ENCODE measurements at regions not wholly inside any gene's neighbourhood (a gene's known extent, or its start where the extent isn't known, plus 50 kb on each side); places are given as distances from the start of the nearest gene placed in this dataset.

DNA sequence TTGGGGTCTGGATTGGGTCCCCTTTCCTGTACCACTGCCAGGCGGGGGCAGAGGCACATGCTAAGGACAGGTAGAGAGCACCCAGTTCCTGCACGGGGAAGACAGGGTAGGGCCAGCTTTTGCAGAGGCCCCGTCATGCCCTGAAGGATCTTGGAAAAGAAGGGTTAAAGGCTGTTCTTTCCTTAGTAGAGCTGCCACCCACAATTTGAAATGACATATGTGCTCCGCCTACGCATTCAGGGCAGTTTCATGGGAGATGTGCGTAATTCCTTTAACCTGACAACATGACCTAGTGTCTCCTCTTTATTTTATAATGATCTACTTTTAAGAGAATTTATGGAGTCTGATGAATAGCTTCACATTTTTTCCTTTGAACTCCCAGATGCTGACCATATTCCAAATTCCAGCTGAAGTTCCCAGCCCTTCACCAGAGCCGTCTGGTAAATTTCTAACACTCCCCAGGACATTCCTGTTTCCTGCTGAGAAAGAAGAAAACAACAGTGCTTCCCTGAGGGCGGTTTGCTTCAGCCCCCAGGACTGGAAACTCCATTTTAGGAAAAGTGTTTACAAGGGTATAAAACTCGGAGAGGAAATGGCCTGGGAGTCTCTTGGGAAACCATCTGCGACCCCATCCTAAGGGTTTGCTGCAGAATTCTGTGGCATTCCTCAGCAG is 58.9 kb upstream of the PLEKHG3 start:
- Histone ChIP-seq H3K4me1 (replicated peaks) (no peaks in the 10 kb centered on the region), H3K36me3 (no peaks in the 10 kb centered on the region), H3K27me3 (replicated peaks; ENCODE audit: insufficient read depth) (no peaks in the 10 kb centered on the region), H3K27ac (no peak overlapping the region), H3K9me3 (no peaks in the 10 kb centered on the region), H3K4me3 (no peak overlapping the region)
- 42% methylated on average over 10 of the region's 10 CpGs for WGBS
- intact Hi-C loops (cut with DNase I) = no loop called here
- no peak for DNase-seq (ENCODE audit: low spot score)
- TF ChIP-seq, protein P1, sequence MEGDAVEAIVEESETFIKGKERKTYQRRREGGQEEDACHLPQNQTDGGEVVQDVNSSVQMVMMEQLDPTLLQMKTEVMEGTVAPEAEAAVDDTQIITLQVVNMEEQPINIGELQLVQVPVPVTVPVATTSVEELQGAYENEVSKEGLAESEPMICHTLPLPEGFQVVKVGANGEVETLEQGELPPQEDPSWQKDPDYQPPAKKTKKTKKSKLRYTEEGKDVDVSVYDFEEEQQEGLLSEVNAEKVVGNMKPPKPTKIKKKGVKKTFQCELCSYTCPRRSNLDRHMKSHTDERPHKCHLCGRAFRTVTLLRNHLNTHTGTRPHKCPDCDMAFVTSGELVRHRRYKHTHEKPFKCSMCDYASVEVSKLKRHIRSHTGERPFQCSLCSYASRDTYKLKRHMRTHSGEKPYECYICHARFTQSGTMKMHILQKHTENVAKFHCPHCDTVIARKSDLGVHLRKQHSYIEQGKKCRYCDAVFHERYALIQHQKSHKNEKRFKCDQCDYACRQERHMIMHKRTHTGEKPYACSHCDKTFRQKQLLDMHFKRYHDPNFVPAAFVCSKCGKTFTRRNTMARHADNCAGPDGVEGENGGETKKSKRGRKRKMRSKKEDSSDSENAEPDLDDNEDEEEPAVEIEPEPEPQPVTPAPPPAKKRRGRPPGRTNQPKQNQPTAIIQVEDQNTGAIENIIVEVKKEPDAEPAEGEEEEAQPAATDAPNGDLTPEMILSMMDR (IDR thresholded peaks at IDR 0.05) = no peak
- TF ChIP-seq POLR2A (IDR thresholded peaks at IDR 0.05) (no peak), POLR2AphosphoS5 (IDR thresholded peaks at IDR 0.05) (no peak)

DNA sequence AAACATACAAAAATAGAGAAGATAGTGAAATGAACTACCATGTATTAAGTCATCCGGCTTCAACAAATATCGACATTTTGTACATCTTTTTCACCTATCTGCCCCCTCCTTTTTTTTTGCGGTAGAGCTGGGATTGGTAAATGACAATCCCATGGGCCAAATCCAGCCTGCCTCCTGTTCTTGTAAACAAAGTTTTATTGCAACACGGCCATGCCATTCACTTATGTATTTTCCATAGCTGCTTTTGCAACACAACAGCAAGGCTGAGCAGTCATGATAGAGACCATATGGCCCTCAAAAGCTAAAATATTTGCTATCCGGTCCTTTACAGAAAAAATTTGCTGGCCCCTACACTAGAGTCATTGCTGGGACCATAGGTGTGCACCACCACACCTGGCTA is 58.1 kb upstream of the PLEKHG3 start:
- intact Hi-C loops (cut with DNase I) = no loop called here
- H3K27me3 ChIP-seq (replicated peaks; ENCODE audit: insufficient read depth) = no peaks in the 10 kb centered on the region
- DNase-seq (ENCODE audit: low spot score) = no peak
- no peaks in the 10 kb centered on the region for H3K9me3 ChIP-seq
- WGBS = 66% methylated on average over 5 of the region's 5 CpGs
- H3K27ac ChIP-seq = no peak overlapping the region
- no peaks in the 10 kb centered on the region for H3K4me1 ChIP-seq (replicated peaks)
- TF ChIP-seq, protein P1 (IDR thresholded peaks at IDR 0.05) = no peak
- no peak for TF ChIP-seq POLR2AphosphoS5 (IDR thresholded peaks at IDR 0.05)
- no peak for TF ChIP-seq POLR2A (IDR thresholded peaks at IDR 0.05)
- no peaks in the 10 kb centered on the region for H3K36me3 ChIP-seq
- no peak overlapping the region for H3K4me3 ChIP-seq

DNA sequence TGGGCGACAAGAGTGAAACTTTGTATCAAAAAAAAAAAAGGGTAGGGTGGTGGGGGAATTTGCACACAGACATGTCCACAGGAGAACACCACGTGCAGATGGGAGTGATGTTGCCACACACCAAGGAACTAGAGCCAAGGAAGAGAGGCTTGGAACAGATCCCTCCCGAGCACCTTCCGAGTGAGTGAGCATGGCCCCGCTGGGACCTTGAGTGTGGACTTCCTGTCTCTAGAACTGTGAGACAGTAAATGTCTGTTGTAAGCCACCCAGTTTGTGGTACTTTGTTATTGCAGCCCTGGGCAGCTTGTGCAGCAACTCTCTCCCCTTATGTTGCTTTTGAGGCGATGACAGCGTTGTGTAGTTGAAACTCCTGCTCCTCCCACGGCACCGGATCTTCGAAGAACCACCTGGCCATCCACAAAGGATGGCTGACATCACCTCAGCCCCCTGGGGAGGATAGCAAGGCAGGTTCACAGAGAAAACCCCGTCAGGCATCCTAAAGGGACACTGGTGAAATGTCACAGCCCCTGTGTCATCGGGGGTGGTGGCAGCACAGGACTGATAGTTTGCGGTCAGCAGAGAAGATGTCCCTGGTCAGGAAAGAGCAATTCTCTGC is 54.7 kb upstream of the PLEKHG3 start:
- Histone ChIP-seq H3K27me3 (replicated peaks; ENCODE audit: insufficient read depth) (no peaks in the 10 kb centered on the region), H3K27ac (no peak overlapping the region), H3K4me1 (replicated peaks) (no peaks in the 10 kb centered on the region), H3K36me3 (no peaks in the 10 kb centered on the region), H3K9me3 (no peaks in the 10 kb centered on the region), H3K4me3 (no peak overlapping the region)
- intact Hi-C loops (cut with DNase I) = no loop called here
- TF ChIP-seq POLR2A (IDR thresholded peaks at IDR 0.05) (no peak), POLR2AphosphoS5 (IDR thresholded peaks at IDR 0.05) (no peak)
- TF ChIP-seq, protein P1 (IDR thresholded peaks at IDR 0.05) = no peak
- DNase-seq (ENCODE audit: low spot score) = no peak
- WGBS = 63% methylated on average over 13 of the region's 13 CpGs

DNA sequence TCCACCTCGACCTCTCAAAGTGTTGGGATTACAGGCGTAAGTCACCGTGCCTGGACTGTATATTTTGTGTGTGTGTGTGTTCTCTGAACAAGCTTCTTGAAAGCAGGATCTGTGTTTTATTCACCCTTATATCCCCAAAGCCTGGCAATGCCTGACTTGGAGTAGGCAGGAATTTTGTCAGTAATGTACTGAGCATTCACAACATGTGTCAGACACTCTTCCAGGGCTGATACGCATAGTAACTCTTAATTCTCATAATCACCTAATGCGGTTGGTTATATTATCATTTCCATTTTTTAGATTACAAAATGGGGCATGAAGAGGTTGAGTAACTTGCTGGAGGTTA is 50.4 kb upstream of the PLEKHG3 start:
- DNase-seq (ENCODE audit: low spot score) = no peak
- Histone ChIP-seq H3K27ac (no peak overlapping the region), H3K4me3 (no peak overlapping the region), H3K4me1 (replicated peaks) (no peaks in the 10 kb centered on the region), H3K9me3 (no peaks in the 10 kb centered on the region), H3K27me3 (replicated peaks; ENCODE audit: insufficient read depth) (no peaks in the 10 kb centered on the region), H3K36me3 (no peaks in the 10 kb centered on the region)
- TF ChIP-seq POLR2A (IDR thresholded peaks at IDR 0.05) (no peak), POLR2AphosphoS5 (IDR thresholded peaks at IDR 0.05) (no peak)
- TF ChIP-seq, protein P1 (IDR thresholded peaks at IDR 0.05) = no peak
- intact Hi-C loops (cut with DNase I) = no loop called here
- 92% methylated on average over 5 of the region's 5 CpGs for WGBS

All from prostate gland (tissue), 2 donors.